ENCODE measurements at regions not wholly inside any gene's neighbourhood (a gene's known extent, or its start where the extent isn't known, plus 50 kb on each side); places are given as distances from the start of the nearest gene placed in this dataset.
"Not testable (repeated sequence)": the region's sequence is repeated elsewhere in the genome, so short reads cannot be mapped to it uniquely, and the experiment has no call there.

DNA sequence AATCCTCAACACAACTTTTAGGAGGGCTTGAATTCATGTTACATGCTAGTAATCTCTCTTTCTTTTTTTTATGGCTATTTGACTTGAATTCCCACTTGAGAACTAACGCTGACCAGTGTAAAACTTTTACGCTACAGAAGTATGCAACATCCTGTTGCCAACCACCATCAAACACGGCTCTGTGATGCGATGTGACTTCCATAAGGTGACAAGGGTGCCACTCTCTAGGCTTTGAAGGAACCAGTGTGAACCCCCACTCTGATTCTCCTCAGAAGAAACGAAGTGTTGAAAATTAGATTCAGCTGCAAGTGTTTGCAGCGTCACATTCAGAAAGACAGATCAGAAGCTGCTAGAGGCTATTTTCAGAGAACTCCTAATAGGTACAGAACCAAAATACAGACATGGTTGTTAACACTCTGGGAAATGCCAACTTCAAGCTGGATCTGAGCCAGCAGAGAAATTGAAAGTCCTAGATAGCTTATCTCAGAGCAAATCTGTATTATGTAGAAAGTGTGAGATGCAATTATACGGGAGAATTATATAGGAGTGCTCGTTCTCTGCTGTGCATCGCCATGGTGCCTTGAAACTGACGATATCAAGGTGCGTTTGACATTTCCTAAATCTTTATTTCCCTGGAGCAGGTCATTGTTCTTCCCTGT, 271.2 kb downstream of the LPIN1 start:
- no peaks in the 10 kb centered on the region for H3K27me3 ChIP-seq
- no peaks in the 10 kb centered on the region for H3K36me3 ChIP-seq
- DNase-seq (ENCODE audit: extremely low spot score in 2 of 2): no peak
- H3K27ac ChIP-seq: no peak overlapping the region
- no peak for TF ChIP-seq POLR2AphosphoS5 (IDR thresholded peaks at IDR 0.05; ENCODE audit: insufficient read depth in 1 of 2, low read depth in 1 of 2)
- TF ChIP-seq, protein P1, sequence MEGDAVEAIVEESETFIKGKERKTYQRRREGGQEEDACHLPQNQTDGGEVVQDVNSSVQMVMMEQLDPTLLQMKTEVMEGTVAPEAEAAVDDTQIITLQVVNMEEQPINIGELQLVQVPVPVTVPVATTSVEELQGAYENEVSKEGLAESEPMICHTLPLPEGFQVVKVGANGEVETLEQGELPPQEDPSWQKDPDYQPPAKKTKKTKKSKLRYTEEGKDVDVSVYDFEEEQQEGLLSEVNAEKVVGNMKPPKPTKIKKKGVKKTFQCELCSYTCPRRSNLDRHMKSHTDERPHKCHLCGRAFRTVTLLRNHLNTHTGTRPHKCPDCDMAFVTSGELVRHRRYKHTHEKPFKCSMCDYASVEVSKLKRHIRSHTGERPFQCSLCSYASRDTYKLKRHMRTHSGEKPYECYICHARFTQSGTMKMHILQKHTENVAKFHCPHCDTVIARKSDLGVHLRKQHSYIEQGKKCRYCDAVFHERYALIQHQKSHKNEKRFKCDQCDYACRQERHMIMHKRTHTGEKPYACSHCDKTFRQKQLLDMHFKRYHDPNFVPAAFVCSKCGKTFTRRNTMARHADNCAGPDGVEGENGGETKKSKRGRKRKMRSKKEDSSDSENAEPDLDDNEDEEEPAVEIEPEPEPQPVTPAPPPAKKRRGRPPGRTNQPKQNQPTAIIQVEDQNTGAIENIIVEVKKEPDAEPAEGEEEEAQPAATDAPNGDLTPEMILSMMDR (IDR thresholded peaks at IDR 0.05): no peak
- no peak for TF ChIP-seq POLR2A (IDR thresholded peaks at IDR 0.05)
- intact Hi-C loops (cut with DNase I): no loop called here
- H3K4me3 ChIP-seq: no peak overlapping the region
- no peaks in the 10 kb centered on the region for H3K9me3 ChIP-seq
- no peaks in the 10 kb centered on the region for H3K4me1 ChIP-seq

DNA sequence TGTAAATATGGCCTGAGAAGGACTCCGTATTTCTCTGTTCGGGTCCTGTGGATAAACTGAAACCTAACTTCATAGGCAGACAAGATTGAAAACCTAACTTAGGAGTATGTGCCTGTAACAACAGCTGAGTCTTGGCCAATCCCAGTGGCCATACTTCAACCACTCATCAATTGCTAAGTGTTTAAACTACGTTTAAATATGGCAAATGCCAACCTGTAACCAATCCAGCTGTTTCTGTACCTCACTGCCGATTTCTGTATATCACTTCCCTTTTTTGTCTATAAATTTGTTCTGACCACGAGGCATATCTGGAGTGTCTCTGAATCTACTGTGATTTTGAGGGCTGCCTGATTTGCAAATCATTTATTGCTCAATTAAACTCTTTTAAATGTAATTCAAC, 272.3 kb downstream of the LPIN1 start:
- H3K4me1 ChIP-seq; H3K27me3 ChIP-seq; H3K36me3 ChIP-seq; intact Hi-C loops (cut with DNase I); DNase-seq (ENCODE audit: extremely low spot score in 2 of 2); H3K9me3 ChIP-seq; H3K4me3 ChIP-seq; H3K27ac ChIP-seq: not testable (repeated sequence)

DNA sequence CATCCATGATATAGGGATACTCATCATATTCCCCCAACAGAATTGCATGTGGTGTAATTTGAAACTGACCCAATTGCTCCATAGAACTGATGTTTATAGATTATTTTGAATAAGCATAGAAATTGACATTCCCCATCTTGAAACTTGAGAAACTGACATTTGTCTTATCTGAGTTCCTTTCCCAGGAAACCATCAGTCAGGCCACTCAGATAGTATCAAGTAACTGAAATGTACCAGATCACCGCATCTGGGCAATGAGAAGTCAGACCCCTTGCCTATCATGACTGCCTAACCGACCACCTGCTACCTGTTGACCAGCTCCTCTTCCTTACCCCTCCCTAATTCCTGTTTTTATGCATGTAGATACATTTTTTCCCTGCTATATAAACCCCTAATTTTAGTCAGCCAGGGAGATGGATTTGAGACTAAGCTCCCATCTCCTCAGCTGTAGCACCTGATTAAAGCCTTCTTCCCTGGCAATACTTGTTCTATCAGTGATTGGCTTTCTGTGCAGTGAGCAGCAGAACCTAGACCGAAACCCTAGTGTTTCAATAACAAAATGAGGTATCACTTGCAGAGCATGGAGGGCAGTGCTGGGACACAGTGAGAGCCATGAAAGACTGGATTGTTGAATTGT, 274.5 kb downstream of the LPIN1 start:
- no peak for DNase-seq (ENCODE audit: extremely low spot score in 2 of 2)
- H3K36me3 ChIP-seq: no peaks in the 10 kb centered on the region
- TF ChIP-seq, protein P1 (IDR thresholded peaks at IDR 0.05): no peak
- TF ChIP-seq POLR2AphosphoS5 (IDR thresholded peaks at IDR 0.05; ENCODE audit: insufficient read depth in 1 of 2, low read depth in 1 of 2): no peak
- TF ChIP-seq POLR2A (IDR thresholded peaks at IDR 0.05): no peak
- H3K27me3 ChIP-seq: no peaks in the 10 kb centered on the region
- no peaks in the 10 kb centered on the region for H3K4me1 ChIP-seq
- no peak overlapping the region for H3K27ac ChIP-seq
- no peaks in the 10 kb centered on the region for H3K9me3 ChIP-seq
- H3K4me3 ChIP-seq: no peak overlapping the region
- intact Hi-C loops (cut with DNase I): no loop called here

DNA sequence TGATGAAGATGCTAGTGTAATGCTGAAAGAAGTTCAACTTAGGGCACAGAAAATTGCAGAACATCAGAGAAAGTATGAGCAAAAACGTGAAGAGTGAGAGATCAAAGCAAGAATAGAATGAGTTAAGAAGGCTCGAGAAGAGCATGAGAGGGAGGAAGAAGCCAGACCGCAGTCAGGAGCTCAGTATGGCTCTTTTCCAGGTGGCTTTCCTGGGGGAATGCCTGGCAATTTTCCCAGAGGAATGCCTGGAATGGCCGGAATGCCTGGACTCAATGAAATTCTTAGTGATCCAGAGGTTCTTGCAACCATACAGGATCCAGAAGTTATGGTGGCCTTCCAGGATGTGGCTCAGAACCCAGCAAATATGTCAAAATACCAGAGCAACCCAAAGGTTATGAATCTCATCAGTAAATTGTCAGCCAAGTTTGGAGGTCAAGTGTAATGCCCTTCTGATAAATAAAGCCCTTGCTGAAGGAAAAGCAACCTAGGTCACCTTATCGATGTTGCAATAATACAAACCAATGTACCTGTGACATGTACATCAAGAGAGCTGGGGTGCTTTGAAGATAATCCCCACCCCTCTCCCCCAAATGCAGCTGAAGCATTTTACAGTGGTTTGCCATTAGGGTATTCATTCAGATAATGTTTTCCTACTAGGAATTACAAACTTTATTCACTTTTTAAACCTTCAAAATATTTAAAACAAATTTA, 277.9 kb downstream of the LPIN1 start:
- H3K4me3 ChIP-seq; intact Hi-C loops (cut with DNase I); H3K27ac ChIP-seq; H3K4me1 ChIP-seq; H3K9me3 ChIP-seq; DNase-seq (ENCODE audit: extremely low spot score in 2 of 2); H3K27me3 ChIP-seq; H3K36me3 ChIP-seq: not testable (repeated sequence)

DNA sequence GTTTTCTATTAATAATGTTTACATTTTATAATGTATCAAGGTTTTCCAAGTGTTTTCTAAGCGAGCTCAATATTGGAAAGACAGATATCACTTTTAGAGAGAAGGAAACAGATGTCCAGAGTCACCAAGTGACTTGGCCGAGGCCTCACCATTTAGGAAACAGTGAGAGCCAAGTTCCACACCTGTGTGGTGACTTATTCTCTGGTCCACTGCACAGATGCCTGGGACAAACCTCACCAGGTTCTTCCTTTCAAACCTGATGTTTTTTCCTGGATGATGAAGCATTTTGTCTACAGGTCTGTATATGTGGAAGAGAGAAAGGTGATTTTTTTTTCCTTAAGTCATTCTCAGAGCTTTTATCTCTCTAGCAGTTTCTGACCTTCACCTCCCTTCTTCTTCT, 280.7 kb downstream of the LPIN1 start:
- Histone ChIP-seq H3K36me3 (no peaks in the 10 kb centered on the region), H3K27me3 (no peaks in the 10 kb centered on the region), H3K27ac (no peak overlapping the region), H3K4me3 (no peak overlapping the region), H3K4me1 (no peaks in the 10 kb centered on the region), H3K9me3 (no peaks in the 10 kb centered on the region)
- no peak for DNase-seq (ENCODE audit: extremely low spot score in 2 of 2)
- intact Hi-C loops (cut with DNase I): no loop called here
- TF ChIP-seq POLR2A (IDR thresholded peaks at IDR 0.05) (no peak), POLR2AphosphoS5 (IDR thresholded peaks at IDR 0.05; ENCODE audit: insufficient read depth in 1 of 2, low read depth in 1 of 2) (no peak)
- TF ChIP-seq, protein P1 (IDR thresholded peaks at IDR 0.05): no peak

DNA sequence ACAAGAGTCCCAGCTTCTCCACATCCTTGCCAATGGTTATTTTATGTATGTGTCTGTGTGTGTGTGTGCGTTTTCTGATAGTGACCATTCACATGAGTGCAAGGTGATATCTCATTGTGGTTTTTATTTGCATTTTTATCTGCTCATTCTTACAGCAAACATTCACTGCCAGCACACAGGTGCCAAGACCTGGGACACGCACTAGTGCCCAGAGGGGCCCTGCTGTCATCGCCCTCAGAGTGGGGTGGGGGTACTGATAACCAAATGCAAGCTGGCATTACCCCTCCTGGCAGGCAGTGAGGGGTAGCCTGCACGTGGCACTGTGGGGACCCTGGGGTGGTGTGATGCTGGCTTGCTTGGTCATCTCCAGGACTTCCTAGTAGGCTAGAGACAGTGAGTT, 285.4 kb downstream of the LPIN1 start:
- Histone ChIP-seq H3K9me3 (no peaks in the 10 kb centered on the region), H3K27ac (no peak overlapping the region), H3K36me3 (no peaks in the 10 kb centered on the region), H3K4me1 (no peaks in the 10 kb centered on the region), H3K27me3 (no peaks in the 10 kb centered on the region), H3K4me3 (no peak overlapping the region)
- intact Hi-C loops (cut with DNase I): no loop called here
- no peak for TF ChIP-seq POLR2AphosphoS5 (IDR thresholded peaks at IDR 0.05; ENCODE audit: insufficient read depth in 1 of 2, low read depth in 1 of 2)
- TF ChIP-seq, protein P1 (IDR thresholded peaks at IDR 0.05): no peak
- no peak for TF ChIP-seq POLR2A (IDR thresholded peaks at IDR 0.05)
- DNase-seq (ENCODE audit: extremely low spot score in 2 of 2): no peak
